ENCODE measurements at regions not wholly inside any gene's neighbourhood (a gene's known extent, or its start where the extent isn't known, plus 50 kb on each side); places are given as distances from the start of the nearest gene placed in this dataset.

GRCh38 chr13:59094181-59094580 is 1069.5 kb downstream of the DIAPH3 start:
- no peaks in the 10 kb centered on the region for H3K9me3 ChIP-seq
- no peak for ATAC-seq
- no peaks in the 10 kb centered on the region for H3K4me1 ChIP-seq
- no peak overlapping the region for H3K4me3 ChIP-seq
- intact Hi-C loops (cut with DNase I) = no loop called here
- H3K27me3 ChIP-seq = no peaks in the 10 kb centered on the region
- DNase-seq = no peak
- TF ChIP-seq CTCF (IDR thresholded peaks at IDR 0.05) (no peak), POLR2A (IDR thresholded peaks at IDR 0.05) (no peak)
- H3K27ac ChIP-seq = no peak overlapping the region
- no peaks in the 10 kb centered on the region for H3K36me3 ChIP-seq
- 75 to 91% (median 87%) methylated on average over 2 of the region's 2 CpGs for WGBS, 4 donors

- no peak for ATAC-seq
- Histone ChIP-seq H3K27ac (no peak overlapping the region), H3K4me3 (no peak overlapping the region), H3K36me3 (no peaks in the 10 kb centered on the region), H3K4me1 (no peaks in the 10 kb centered on the region), H3K9me3 (no peaks in the 10 kb centered on the region), H3K27me3 (no peaks in the 10 kb centered on the region)
- 57 to 64% (median 62%) methylated on average over 6 of the region's 6 CpGs for WGBS, 4 donors
- no peak for TF ChIP-seq CTCF (IDR thresholded peaks at IDR 0.05)
- no peak for TF ChIP-seq POLR2A (IDR thresholded peaks at IDR 0.05)
- intact Hi-C loops (cut with DNase I) = no loop called here
- no peak for DNase-seq
Observed at GRCh38 chr13:59099182-59099974, 1064.3 kb downstream of the DIAPH3 start.

- no peaks in the 10 kb centered on the region for H3K9me3 ChIP-seq
- no peak overlapping the region for H3K4me3 ChIP-seq
- ATAC-seq (no peak), DNase-seq (no peak)
- intact Hi-C loops (cut with DNase I) = no loop called here
- 64 to 79% (median 70%) methylated on average over 4 of the region's 4 CpGs for WGBS, 4 donors
- TF ChIP-seq CTCF (IDR thresholded peaks at IDR 0.05) = no peak
- no peaks in the 10 kb centered on the region for H3K36me3 ChIP-seq
- no peaks in the 10 kb centered on the region for H3K4me1 ChIP-seq
- no peak overlapping the region for H3K27ac ChIP-seq
- H3K27me3 ChIP-seq = no peaks in the 10 kb centered on the region
Observed at GRCh38 chr13:59103004-59103768, 1060.5 kb downstream of the DIAPH3 start.

GRCh38 chr13:59111751-59112171 is 1052.0 kb downstream of the DIAPH3 start:
- 22 to 33% (median 27%) methylated on average over 2 to 3 of the region's 3 CpGs for WGBS, 4 donors

More at GRCh38 chr13:59111751-59112171, 1052.0 kb downstream of the DIAPH3 start:
- Histone ChIP-seq H3K36me3 (no peaks in the 10 kb centered on the region), H3K27me3 (no peaks in the 10 kb centered on the region), H3K9me3 (no peaks in the 10 kb centered on the region), H3K27ac (no peak overlapping the region), H3K4me3 (no peak overlapping the region), H3K4me1 (no peaks in the 10 kb centered on the region)
- DNase-seq = no peak
- TF ChIP-seq CTCF (IDR thresholded peaks at IDR 0.05) (no peak), POLR2A (IDR thresholded peaks at IDR 0.05) (no peak)
- intact Hi-C loops (cut with DNase I) = no loop called here
- no peak for ATAC-seq

All from heart left ventricle (tissue), 16 donors.